OCI-LY1 (cell line): ENCODE measurements at regions not wholly inside any gene's neighbourhood (a gene's known extent, or its start where the extent isn't known, plus 50 kb on each side); places are given as distances from the start of the nearest gene placed in this dataset.

Experiments used
- EZH2 ChIP-seq: fragments of 200-600 bp; sonication (generic), shearing (Covaris generic); IDR thresholded peaks from 2 replicates; pipeline ENCODE4 v1.8.0; 2017; ENCODE audit warnings: borderline replicate concordance, mixed run types, mild to moderate bottlenecking, antibody characterized with exemption, low read length, moderate library complexity, mixed read lengths
- TF ChIP-seq, protein P1 (sequence below): fragments of 200-600 bp; sonication (generic), shearing (Covaris generic); IDR thresholded peaks from 2 replicates; pipeline ENCODE4 v1.5.1; 2017; ENCODE audit warnings: mild to moderate bottlenecking, antibody characterized with exemption, low read length, moderate library complexity, mixed read lengths

DNA sequence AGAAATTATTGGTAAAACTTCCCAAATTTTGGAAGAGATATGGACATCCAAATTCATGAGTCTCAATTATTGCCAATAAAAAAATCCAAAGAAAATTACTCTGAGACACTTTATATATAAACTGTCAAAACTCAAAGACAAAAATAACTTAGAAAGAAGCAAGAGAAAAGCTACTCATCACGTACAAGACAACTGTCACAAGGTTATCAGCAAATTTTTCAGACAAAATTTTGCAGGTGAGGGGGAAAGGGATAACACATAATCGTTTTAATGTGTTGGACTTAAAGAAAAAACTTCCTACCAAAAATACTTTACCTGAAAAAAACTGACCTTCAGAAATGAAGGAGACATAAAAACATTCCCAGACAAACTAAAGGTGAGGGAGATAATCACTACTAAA, 272.5 kb downstream of the THBS2 start:
- TF ChIP-seq, protein P1, sequence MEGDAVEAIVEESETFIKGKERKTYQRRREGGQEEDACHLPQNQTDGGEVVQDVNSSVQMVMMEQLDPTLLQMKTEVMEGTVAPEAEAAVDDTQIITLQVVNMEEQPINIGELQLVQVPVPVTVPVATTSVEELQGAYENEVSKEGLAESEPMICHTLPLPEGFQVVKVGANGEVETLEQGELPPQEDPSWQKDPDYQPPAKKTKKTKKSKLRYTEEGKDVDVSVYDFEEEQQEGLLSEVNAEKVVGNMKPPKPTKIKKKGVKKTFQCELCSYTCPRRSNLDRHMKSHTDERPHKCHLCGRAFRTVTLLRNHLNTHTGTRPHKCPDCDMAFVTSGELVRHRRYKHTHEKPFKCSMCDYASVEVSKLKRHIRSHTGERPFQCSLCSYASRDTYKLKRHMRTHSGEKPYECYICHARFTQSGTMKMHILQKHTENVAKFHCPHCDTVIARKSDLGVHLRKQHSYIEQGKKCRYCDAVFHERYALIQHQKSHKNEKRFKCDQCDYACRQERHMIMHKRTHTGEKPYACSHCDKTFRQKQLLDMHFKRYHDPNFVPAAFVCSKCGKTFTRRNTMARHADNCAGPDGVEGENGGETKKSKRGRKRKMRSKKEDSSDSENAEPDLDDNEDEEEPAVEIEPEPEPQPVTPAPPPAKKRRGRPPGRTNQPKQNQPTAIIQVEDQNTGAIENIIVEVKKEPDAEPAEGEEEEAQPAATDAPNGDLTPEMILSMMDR: no peak
- TF ChIP-seq EZH2: no peak
